ENCODE measurements at regions not wholly inside any gene's neighbourhood (a gene's known extent, or its start where the extent isn't known, plus 50 kb on each side); places are given as distances from the start of the nearest gene placed in this dataset.
"Not testable (repeated sequence)": the region's sequence is repeated elsewhere in the genome, so short reads cannot be mapped to it uniquely, and the experiment has no call there.

DNA sequence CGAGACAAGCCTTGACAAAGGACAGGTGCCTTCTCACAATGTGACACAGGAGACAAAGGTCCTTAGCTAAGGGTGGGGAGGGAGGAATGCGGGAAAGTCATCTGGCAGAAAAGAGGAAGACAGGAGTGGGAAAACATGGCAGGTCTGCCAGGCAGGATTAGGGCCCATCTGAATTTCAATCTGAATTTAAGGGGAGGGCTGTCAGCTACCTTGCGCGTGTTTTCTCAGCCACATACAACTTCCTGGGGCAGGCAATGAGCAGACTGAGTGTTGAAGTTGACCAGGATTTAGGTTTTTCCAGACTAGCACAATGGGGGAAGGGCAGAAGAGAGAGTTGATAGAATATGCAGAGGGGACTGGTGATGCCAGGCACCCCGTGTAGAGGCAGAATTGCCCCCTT lies 66.7 kb upstream of the LARGE1 start:
- Histone ChIP-seq H3K4me3 (ENCODE audit: low read length in 3 of 3) (no peak overlapping the region), H3K27me3 (ENCODE audit: control insufficient read depth, insufficient read depth, low read length) (no peaks in the 10 kb centered on the region), H3K36me3 (ENCODE audit: control insufficient read depth in 2 of 3, insufficient read depth in 3 of 3, low read length in 3 of 3) (no peaks in the 10 kb centered on the region), H3K9me3 (ENCODE audit: control insufficient read depth in 2 of 3, insufficient read depth in 1 of 3, low read length in 3 of 3) (no peaks in the 10 kb centered on the region), H3K4me1 (ENCODE audit: control insufficient read depth in 2 of 3, insufficient read depth in 2 of 3, low read depth in 1 of 3, low read length in 3 of 3) (no peaks in the 10 kb centered on the region), H3K9ac (ENCODE audit: low read length in 3 of 3) (no peak overlapping the region), H3K27ac (ENCODE audit: low read depth in 2 of 2, low read length in 2 of 2) (no peak overlapping the region)
- DNase-seq (no peak), FAIRE-seq (no peak)
- TF ChIP-seq CTCF (IDR thresholded peaks at IDR 0.05; ENCODE audit: borderline replicate concordance, extremely low read depth, insufficient read depth), result no peak
- intact Hi-C loops (cut with DNase I), result no loop called here

DNA sequence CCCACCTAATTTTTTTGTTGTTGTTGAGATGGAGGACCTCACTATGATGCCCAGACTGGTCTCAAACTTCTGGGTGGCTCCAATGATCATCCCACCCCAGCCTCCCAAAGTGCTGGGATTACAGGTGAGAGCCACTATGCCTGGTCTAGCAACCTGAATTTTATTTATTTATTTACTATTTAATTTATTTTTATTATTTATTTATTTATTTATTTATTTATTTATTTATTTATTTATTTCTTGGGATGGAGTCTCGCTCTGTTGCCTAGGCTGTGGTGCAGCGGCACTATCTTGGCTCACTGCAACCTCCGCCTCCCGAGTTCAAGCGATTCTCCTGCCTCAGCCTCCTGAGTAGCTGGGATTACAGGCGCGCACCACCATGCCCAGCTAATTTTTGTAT lies 69.0 kb upstream of the LARGE1 start:
- H3K4me3 ChIP-seq (ENCODE audit: low read length in 3 of 3); H3K36me3 ChIP-seq (ENCODE audit: control insufficient read depth in 2 of 3, insufficient read depth in 3 of 3, low read length in 3 of 3); H3K27ac ChIP-seq (ENCODE audit: low read depth in 2 of 2, low read length in 2 of 2); intact Hi-C loops (cut with DNase I); DNase-seq; H3K4me1 ChIP-seq (ENCODE audit: control insufficient read depth in 2 of 3, insufficient read depth in 2 of 3, low read depth in 1 of 3, low read length in 3 of 3); H3K9ac ChIP-seq (ENCODE audit: low read length in 3 of 3); H3K9me3 ChIP-seq (ENCODE audit: control insufficient read depth in 2 of 3, insufficient read depth in 1 of 3, low read length in 3 of 3); H3K27me3 ChIP-seq (ENCODE audit: control insufficient read depth, insufficient read depth, low read length); FAIRE-seq: not testable (repeated sequence)

DNA sequence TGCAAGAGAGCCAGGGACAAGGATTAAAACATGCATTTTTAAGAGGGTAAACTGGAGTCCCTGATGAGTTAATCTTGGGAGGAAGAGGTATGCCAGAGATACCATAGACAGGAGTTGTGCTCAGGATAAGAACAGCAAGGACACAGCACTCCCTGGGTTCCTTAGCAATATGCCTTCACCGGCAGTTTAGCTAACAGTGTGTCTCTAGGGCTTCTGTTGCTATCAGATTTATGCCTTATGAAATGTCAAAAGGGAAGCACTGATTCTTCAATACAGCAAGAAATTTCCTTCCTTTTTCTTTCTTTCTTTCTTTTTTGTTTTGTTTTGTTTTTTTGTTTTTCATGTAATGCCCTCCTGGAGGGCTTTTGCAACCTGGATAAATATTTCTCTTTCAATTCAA lies 71.3 kb upstream of the LARGE1 start:
- H3K27ac ChIP-seq (ENCODE audit: low read depth in 2 of 2, low read length in 2 of 2), result no peak overlapping the region
- intact Hi-C loops (cut with DNase I), result no loop called here
- TF ChIP-seq CTCF (IDR thresholded peaks at IDR 0.05; ENCODE audit: borderline replicate concordance, extremely low read depth, insufficient read depth), result no peak
- H3K4me1 ChIP-seq (ENCODE audit: control insufficient read depth in 2 of 3, insufficient read depth in 2 of 3, low read depth in 1 of 3, low read length in 3 of 3), result no peaks in the 10 kb centered on the region
- no peak for DNase-seq
- no peak for FAIRE-seq
- H3K36me3 ChIP-seq (ENCODE audit: control insufficient read depth in 2 of 3, insufficient read depth in 3 of 3, low read length in 3 of 3), result no peaks in the 10 kb centered on the region
- H3K4me3 ChIP-seq (ENCODE audit: low read length in 3 of 3), result no peak overlapping the region
- H3K27me3 ChIP-seq (ENCODE audit: control insufficient read depth, insufficient read depth, low read length), result no peaks in the 10 kb centered on the region
- H3K9ac ChIP-seq (ENCODE audit: low read length in 3 of 3), result no peak overlapping the region
- H3K9me3 ChIP-seq (ENCODE audit: control insufficient read depth in 2 of 3, insufficient read depth in 1 of 3, low read length in 3 of 3), result peaks cover 0 to 3% (median 0%) of the 10 kb centered on the region in 3 donors

GRCh38 chr22:33996824-33997223 lies 76.5 kb upstream of the LARGE1 start:
- no peaks in the 10 kb centered on the region for H3K4me1 ChIP-seq (ENCODE audit: control insufficient read depth in 2 of 3, insufficient read depth in 2 of 3, low read depth in 1 of 3, low read length in 3 of 3)
- no peaks in the 10 kb centered on the region for H3K27me3 ChIP-seq (ENCODE audit: control insufficient read depth, insufficient read depth, low read length)
- no peak for DNase-seq
- intact Hi-C loops (cut with DNase I), result no loop called here
- H3K9ac ChIP-seq (ENCODE audit: low read length in 3 of 3), result no peak overlapping the region
- H3K27ac ChIP-seq (ENCODE audit: low read depth in 2 of 2, low read length in 2 of 2), result no peak overlapping the region
- FAIRE-seq, result no peak
- H3K36me3 ChIP-seq (ENCODE audit: control insufficient read depth in 2 of 3, insufficient read depth in 3 of 3, low read length in 3 of 3), result no peaks in the 10 kb centered on the region
- H3K4me3 ChIP-seq (ENCODE audit: low read length in 3 of 3), result no peak overlapping the region
- TF ChIP-seq CTCF (IDR thresholded peaks at IDR 0.05; ENCODE audit: borderline replicate concordance, extremely low read depth, insufficient read depth), result no peak
- peaks cover 0 to 10% (median 4%) of the 10 kb centered on the region in 3 donors for H3K9me3 ChIP-seq (ENCODE audit: control insufficient read depth in 2 of 3, insufficient read depth in 1 of 3, low read length in 3 of 3)
